CD4-positive, alpha-beta T cell treated with Interleukin-4 for 1 hour (primary cell): ENCODE measurements at regions not wholly inside any gene's neighbourhood (a gene's known extent, or its start where the extent isn't known, plus 50 kb on each side); places are given as distances from the start of the nearest gene placed in this dataset.

Source experiments
- DNase-seq, 2 donors: peaks; one replicate each; pipeline ENCODE4 v3.0.0-alpha.2; 2020 to 2022

DNA sequence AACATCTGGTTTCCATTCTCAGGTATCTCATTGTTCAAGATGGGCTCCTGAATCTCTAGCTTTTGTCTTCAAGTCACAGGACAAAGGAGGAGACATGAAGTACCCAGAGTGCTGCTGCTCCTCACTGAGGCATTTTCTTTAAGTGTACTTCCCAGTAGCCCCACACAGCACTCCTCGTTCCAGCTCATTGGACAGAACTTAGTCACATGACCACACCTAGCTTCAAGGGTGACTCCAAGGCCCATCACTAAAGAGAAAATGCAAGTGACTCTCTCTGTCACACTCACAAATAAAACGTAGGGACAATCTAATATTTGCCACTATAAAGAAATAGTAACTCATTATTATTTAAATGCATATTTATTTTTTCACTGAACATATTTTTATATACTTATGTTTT, 58.3 kb upstream of the NEUROD6 start:
- no peak for DNase-seq

DNA sequence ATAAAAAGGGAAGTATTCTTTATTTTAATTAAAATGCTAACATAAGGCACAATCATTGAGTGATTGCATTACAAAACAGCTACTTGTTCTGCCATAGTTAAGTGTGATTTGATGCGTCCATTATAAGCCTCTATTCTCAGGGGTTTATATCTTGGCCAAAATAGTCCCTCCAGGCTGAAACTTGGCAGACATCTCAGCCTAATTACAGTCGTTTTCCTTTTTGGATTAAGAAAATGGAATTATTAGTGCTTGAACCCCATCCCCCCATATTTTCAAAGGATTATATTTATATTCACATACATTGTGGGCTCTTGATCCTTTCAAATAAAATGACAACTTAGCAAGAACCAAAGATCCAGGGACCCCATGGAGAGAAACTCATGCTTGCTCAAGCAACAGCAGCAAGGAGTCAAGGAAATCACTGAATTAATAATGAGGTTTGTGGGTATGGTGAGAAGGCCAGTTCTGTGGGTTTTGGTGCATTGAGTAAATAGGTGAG, 66.7 kb upstream of the NEUROD6 start:
- no peak for DNase-seq

DNA sequence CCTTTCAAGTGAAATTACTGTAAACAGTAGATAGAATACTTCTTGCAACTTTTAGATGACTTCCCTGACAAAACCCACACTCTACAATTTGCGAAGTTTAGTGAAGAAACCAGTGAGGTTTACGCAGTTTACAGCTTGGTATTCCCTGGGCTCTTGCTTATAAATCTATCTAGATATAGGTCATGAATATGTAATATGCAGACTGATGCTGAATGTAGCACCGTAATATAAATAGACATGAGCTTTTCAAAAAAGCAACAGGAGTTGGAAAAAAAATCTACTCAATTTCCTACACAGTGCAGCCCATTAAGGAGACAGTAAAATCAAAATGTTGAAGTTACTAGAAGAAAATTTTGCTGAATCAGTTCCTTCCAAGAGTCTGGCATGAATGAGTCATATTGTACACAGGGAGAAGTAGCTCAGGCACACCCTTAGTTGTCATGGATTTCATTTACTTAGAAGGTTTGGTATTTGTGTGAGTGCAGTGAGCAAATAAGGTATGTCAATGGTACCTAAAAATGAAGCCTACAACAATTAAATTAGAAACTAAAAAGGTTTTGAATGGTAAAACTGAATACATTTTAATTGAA, 67.7 kb upstream of the NEUROD6 start:
- DNase-seq = no peak

- DNase-seq = no peak
Observed at GRCh38 chr7:31410265-31410664, 69.7 kb upstream of the NEUROD6 start.

- DNase-seq = no peak
Observed at GRCh38 chr7:31411416-31411815, 70.9 kb upstream of the NEUROD6 start.

DNA sequence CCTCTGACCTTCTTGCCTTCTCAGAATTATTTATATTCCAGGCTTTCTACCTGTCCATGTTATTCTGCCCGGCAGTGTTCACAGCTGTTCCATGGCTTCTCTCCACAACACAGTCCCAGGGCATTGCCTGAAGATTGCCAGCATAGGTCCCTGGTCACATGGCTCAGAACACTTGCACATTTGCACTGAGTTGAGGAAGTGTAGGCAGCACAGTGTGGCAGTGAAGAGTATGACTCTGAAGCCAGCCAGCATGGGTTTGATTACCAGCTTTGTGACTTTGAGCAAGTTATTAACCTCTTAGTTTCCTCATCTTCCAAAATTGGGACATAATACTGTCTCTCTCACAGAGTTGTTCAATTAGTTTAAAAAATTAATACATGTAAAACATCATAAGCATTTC, 73.2 kb upstream of the NEUROD6 start:
- no peak for DNase-seq

DNA sequence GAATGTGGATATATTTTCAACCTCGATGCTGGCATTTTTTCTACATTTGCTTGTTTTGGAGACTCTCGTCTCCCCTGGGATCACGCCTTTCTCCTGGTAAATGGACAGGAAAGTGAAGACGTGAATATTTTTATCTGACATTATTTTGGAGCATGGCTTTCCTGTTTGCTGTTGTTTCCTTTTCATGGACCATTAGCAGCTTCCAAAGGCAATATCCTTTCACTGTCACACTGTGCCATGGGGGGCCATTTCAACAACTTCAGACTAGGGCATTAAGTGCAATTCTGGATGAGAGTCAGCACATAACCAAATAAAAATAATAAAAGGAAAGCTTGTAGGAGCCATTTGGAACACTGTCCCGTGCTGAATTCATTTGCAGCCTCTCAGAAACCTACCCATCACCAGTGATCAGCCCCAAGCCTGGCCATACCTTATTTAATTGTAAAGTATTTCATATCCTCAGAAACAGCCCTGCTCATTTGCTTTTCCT, 75.9 kb upstream of the NEUROD6 start:
- no peak for DNase-seq

DNA sequence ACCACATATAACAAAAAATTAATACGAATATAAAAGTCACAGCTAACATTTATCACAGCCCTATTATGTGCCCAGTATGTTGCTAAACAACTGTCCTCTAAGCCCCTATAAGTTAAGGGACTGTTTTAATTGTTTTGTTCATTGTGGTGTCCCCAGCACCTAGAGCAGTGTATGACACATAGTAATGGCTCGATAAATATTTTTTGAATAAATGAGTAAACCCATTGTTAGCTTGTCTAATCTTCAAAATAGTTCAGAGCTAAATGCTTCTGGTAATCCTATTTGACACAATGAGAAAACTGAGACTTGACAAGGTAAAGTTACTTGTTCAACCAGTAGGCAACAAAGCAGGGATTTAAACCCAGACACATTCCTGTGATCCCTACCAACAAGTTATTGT, 78.4 kb upstream of the NEUROD6 start:
- DNase-seq = no peak

- DNase-seq = no peak
Observed at GRCh38 chr7:31419505-31420055, 79.1 kb upstream of the NEUROD6 start.

- no peak for DNase-seq
Observed at GRCh38 chr7:31420948-31421347, 80.4 kb upstream of the NEUROD6 start.

DNA sequence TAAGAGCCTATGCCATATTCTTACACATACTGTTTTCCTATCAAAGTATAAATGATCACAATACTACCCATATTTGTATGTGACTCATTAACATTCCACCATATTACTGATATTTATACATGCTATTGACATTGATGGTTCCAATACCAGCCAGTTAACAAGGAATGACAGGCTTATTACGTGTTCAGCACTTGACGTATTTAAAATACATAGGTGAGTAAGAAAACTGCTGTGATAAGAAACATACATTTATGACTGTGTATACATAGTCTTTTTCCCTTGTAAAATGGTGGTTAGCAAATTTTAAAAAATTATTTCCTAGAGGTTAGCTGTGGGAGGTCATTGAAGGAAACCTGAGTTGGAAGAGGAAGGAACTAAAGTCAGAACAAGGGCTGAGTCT, 81.1 kb upstream of the NEUROD6 start:
- DNase-seq = no peak

DNA sequence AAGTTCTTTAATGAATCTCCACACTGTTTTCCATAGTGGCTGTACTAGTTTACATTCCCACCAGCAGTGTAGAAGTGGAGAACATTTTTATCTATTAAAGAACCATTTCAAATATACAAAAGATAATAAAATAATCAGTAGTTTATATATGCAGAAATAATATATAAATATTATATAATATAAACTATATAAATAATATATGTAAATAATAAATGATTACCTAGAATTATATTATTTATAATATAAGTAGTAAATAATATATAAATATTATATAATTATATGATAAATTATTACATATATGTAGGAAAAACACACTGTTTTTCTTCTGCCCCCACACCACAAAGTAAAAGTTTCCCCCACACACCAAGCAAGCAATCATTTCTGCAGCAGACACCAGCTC, 83.5 kb upstream of the NEUROD6 start:
- no peak for DNase-seq

DNA sequence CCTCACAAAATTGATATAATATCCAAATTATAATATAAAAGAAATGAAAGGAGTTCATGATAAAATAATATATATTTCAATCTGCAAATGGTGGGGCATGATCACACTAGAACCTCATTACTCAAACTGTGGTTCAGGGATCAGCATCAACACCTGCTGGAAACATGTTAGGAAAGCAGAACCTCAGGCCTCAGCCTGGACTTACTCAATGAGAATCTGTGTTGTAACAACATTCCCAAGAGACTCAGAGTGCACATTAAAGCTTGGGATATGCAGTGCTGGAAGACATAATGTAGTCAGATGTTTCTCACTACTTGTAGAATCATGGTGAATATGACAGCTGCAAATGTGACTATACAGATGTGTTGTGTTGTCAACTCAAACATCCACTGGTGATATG, 81.7 kb upstream of the ITPRID1 start:
- DNase-seq = no peak

DNA sequence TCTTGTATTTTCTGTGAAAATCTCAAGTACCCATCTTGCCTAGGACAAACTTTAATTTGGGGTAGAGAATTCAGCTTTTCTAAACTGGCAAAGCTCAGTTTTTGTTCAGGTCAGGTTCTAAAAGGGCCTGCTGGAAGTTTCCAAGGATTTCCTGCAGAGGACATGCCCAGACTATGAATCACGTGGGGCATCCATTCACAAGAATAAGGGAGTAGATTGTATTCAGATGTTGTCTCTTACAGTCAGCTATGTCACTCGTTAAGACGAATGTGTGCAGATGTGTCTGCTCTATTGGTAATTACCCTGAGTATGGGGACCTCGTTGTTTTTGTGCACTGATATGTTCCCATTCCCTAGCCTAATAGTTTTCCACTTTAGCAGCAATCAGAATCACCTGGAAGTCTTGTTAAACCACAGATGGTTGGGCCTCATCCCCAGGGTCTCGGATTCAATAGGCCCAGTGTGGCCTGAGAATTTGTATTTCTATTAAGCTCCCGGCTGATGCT, 81.0 kb upstream of the ITPRID1 start:
- DNase-seq = no peak

GRCh38 chr7:31437250-31437865, 76.5 kb upstream of the ITPRID1 start:
- DNase-seq = no peak

GRCh38 chr7:31439165-31439564, 74.7 kb upstream of the ITPRID1 start:
- no peak for DNase-seq

GRCh38 chr7:31440511-31440910, 73.4 kb upstream of the ITPRID1 start:
- no peak for DNase-seq

- DNase-seq = no peak
Observed at GRCh38 chr7:31442626-31443025, 71.3 kb upstream of the ITPRID1 start.

DNA sequence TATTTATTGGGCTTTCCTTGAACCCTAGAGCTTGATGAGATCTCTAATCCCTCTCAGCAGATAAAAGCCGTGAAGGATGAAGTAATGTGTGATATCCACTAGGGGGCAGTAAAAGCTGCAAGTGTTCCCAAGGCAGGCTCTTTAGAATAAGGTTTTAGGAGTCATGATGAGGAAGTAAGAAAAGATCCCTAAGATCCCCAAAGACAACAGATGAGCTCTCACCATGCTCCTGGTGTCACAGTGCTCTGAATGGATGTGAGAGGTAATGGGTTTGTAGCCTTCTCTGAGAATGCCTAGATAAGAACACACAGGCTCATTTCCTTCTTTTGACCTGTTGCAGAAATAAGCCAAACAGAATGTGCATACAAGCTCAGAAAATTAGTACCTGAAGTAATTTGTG, 70.4 kb upstream of the ITPRID1 start:
- DNase-seq = peak in 1 of 2 donors; percentile 9

GRCh38 chr7:31444196-31444595, 69.7 kb upstream of the ITPRID1 start:
- no peak for DNase-seq

DNA sequence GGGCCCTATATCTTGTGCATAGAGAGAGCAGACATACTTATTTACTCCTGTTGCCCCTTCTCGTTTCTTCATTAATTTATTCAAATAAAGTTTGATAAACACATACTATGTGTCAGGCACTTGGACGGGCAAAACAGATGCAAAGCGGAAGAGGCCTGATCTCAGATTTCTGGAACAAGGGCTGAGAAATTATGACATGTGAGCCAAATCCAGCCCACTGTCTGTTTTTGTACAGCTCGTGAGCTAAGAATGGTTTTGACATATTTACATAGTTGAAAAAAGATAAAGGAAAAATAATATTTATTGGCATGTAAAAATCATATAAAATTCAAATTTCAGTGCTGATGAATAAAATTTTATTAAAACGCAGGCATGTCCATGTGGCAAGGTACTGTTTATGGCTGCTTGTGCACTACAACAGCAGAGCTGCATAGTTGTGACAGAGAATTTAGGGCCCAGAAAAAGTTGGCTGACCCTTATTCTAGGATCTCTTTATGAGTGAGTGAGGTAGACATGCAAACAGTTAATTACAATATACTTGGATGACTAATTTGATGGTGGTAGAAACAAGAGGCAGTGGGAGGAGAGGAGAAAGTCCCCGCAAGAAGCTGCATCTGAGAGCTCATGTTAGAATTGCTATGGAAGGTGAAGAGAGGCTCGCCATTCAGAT, 68.1 kb upstream of the ITPRID1 start:
- DNase-seq = no peak

DNA sequence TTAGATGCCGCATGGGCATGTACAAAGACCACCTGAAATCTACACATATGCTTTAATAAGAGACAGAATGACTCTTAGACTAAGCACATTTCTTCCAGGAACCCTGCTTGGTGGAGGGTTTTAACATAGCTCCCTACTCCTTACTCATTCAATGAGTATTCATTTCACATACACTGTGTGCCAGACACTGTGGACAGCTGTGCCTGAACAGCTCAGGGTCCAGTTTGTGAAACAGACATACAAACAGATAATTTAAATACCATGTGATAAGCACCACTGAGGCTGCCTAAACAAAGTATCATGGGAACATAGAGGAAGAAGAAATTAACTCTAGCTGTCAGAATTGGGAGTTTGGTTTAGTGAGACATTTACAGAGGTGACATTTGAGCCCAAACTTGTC, 65.2 kb upstream of the ITPRID1 start:
- DNase-seq = no peak

DNA sequence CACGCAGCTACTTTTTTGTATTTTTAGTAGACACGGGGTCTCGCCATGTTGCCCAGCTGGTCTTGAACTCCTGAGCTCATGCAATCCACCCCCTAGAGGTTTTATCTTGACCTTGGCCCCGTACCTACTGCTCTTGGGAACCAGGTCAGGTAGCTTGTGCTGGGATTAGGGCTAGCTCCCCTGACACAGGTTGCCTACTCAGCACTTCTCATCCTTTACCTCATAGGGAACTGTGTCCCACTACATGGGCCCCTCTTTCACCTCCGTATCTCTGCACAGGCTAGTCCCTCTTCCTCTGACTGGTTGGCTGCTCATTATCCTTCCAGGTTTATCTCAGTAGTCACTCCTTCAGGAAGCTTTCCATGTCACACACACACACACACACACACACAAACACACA, 58.0 kb upstream of the ITPRID1 start:
- no peak for DNase-seq
